ENCODE measurements at regions not wholly inside any gene's neighbourhood (a gene's known extent, or its start where the extent isn't known, plus 50 kb on each side); places are given as distances from the start of the nearest gene placed in this dataset.

DNA sequence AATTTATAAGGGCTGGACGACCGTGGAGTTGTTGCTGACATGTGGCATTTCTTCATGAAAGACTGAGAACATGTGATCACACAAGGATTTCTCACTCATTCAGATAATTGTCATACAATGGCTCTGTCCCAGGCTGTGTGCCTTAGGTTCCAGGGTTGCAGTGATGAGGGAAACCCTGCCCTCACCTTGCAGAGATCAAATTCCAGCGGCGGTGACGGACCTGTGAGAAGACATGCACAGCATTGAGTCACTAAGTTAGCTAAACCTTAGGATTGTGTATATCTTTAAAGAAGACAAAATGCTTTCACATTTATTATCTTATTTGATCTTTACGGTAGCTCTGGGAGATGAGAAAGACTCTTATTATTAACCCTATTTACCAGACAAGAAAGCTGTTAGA, 1029.1 kb downstream of the BCL11B start:
- no peak for DNase-seq (ENCODE audit: low spot score in 2 of 2)
- intact Hi-C loops (cut with DNase I; ENCODE audit: low total_unique reads), result no loop called here
- TF ChIP-seq POLR2A (IDR thresholded peaks at IDR 0.05) (no peak), POLR2AphosphoS5 (IDR thresholded peaks at IDR 0.05) (no peak)
- TF ChIP-seq, protein P1, sequence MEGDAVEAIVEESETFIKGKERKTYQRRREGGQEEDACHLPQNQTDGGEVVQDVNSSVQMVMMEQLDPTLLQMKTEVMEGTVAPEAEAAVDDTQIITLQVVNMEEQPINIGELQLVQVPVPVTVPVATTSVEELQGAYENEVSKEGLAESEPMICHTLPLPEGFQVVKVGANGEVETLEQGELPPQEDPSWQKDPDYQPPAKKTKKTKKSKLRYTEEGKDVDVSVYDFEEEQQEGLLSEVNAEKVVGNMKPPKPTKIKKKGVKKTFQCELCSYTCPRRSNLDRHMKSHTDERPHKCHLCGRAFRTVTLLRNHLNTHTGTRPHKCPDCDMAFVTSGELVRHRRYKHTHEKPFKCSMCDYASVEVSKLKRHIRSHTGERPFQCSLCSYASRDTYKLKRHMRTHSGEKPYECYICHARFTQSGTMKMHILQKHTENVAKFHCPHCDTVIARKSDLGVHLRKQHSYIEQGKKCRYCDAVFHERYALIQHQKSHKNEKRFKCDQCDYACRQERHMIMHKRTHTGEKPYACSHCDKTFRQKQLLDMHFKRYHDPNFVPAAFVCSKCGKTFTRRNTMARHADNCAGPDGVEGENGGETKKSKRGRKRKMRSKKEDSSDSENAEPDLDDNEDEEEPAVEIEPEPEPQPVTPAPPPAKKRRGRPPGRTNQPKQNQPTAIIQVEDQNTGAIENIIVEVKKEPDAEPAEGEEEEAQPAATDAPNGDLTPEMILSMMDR (IDR thresholded peaks at IDR 0.05), result no peak
- no peak overlapping the region for H3K4me3 ChIP-seq
- no peak overlapping the region for H3K27ac ChIP-seq
- H3K9me3 ChIP-seq, result no peaks in the 10 kb centered on the region
- no peaks in the 10 kb centered on the region for H3K4me1 ChIP-seq
- H3K27me3 ChIP-seq, result no peaks in the 10 kb centered on the region
- no peaks in the 10 kb centered on the region for H3K36me3 ChIP-seq

DNA sequence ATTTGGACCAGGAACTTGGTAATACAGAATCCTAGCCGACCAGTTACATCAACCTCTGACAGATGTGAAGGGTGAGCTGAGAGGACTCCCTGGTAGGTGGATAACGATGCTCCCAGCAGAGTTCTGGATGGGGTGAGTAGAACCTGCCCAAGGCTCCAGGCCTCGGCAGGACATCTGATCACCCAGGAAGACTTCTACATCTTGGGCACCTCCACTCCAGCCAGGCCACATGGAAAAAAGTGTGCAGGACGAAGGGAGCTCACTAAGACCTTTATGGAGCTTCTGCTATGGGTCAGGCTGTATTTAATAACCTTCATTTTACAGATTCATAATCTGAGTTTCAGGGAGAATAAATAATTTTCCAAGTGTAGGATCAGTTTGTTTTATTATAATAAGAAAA, 1028.7 kb downstream of the BCL11B start:
- no peaks in the 10 kb centered on the region for H3K4me1 ChIP-seq
- no peak for DNase-seq (ENCODE audit: low spot score in 2 of 2)
- no peaks in the 10 kb centered on the region for H3K9me3 ChIP-seq
- H3K4me3 ChIP-seq, result no peak overlapping the region
- TF ChIP-seq POLR2A (IDR thresholded peaks at IDR 0.05) (no peak), POLR2AphosphoS5 (IDR thresholded peaks at IDR 0.05) (no peak)
- TF ChIP-seq, protein P1 (IDR thresholded peaks at IDR 0.05), result no peak
- H3K27me3 ChIP-seq, result no peaks in the 10 kb centered on the region
- intact Hi-C loops (cut with DNase I; ENCODE audit: low total_unique reads), result no loop called here
- no peak overlapping the region for H3K27ac ChIP-seq
- H3K36me3 ChIP-seq, result no peaks in the 10 kb centered on the region

DNA sequence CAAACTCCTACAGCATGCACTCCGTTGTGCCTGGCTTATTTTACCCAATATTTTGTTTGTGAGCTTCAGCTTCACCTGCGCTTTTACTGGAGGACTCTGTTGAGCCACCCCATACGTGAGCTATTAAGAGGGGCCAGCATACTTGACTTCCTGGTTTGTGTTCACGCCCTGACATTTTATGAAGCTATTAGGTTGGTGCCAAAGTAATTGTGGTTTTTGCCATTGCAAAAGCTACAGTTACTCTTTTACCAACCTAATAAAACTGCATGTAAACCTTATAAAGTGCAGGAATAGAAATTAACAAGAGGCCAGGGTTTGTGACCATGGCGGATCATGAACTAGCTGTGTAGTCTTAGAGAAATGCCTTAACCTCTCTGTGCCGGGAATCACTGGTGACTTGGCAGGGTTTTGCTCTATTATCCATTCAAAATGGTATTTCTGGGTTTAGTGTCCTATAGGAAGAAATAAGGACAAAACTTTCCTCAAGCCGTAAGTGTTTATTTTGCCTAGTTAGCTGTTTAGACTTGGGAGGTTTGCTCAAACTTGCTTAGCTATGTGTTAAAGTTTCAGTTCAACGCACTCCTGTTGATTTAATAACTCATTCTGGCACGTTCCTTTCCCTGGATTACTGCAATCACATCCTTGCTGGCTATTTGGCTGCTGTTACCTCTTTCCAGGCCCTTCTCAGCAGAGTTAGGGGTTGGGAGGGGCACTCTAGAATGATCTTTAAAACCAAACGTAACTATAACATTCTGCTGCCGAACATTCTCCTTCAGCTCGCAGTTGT, 1027.6 kb downstream of the BCL11B start:
- no peak overlapping the region for H3K4me3 ChIP-seq
- H3K27me3 ChIP-seq, result no peaks in the 10 kb centered on the region
- no peak overlapping the region for H3K27ac ChIP-seq
- intact Hi-C loops (cut with DNase I; ENCODE audit: low total_unique reads), result no loop called here
- no peak for TF ChIP-seq POLR2AphosphoS5 (IDR thresholded peaks at IDR 0.05)
- TF ChIP-seq POLR2A (IDR thresholded peaks at IDR 0.05), result no peak
- TF ChIP-seq, protein P1 (IDR thresholded peaks at IDR 0.05), result no peak
- H3K9me3 ChIP-seq, result no peaks in the 10 kb centered on the region
- H3K4me1 ChIP-seq, result no peaks in the 10 kb centered on the region
- DNase-seq (ENCODE audit: low spot score in 2 of 2), result no peak
- no peaks in the 10 kb centered on the region for H3K36me3 ChIP-seq

DNA sequence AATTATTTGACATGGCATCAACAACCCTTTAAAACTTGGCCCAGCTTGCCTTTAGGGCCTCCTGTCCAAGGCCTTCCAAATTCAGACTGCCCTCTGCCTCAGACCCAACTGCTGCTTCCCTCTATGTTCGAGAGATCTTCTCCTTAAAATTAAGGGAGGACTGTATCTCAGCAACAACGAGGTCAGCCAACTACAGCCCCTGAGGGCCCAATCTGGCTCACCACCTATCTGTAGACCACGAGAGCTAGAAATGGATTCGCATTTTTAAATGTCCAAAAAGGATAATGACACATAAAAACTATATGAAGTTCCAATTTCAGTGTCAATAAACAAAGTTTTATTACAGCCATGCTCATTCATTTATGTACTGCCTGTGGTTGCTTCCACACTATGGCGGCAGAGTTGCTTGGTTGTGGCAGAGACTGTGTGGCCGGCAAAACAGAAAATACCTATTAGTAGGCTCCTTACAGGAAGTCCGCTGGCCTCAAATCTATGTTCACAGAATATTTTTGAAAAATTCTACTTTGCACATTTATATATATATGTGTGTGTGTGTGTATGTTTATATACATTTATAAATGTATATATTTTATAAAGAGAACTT, 1026.9 kb downstream of the BCL11B start:
- no peak for DNase-seq (ENCODE audit: low spot score in 2 of 2)
- intact Hi-C loops (cut with DNase I; ENCODE audit: low total_unique reads), result no loop called here
- H3K27ac ChIP-seq, result no peak overlapping the region
- no peaks in the 10 kb centered on the region for H3K9me3 ChIP-seq
- no peak for TF ChIP-seq POLR2A (IDR thresholded peaks at IDR 0.05)
- TF ChIP-seq POLR2AphosphoS5 (IDR thresholded peaks at IDR 0.05), result no peak
- TF ChIP-seq, protein P1 (IDR thresholded peaks at IDR 0.05), result no peak
- no peaks in the 10 kb centered on the region for H3K4me1 ChIP-seq
- H3K4me3 ChIP-seq, result no peak overlapping the region
- H3K36me3 ChIP-seq, result no peaks in the 10 kb centered on the region
- H3K27me3 ChIP-seq, result no peaks in the 10 kb centered on the region

DNA sequence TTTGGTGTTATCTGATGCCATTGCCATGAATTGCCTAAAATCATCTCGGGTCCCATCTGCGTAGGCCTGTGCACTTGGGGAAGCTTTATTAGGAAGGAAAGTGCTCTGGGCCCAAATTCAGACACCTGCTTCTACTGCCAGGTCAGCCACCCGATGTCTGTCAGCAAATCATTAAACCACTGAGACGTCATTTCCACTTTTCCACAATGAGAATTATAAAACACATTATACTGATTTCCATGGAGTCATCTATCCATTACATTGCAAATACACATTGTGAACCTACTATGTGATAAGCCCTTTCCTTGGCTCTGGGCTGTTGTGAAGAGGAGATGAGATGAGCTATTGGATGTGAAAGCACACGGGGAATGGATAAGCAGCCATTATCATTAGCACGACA, 1022.9 kb downstream of the BCL11B start:
- no peak for TF ChIP-seq POLR2AphosphoS5 (IDR thresholded peaks at IDR 0.05)
- no peak for TF ChIP-seq POLR2A (IDR thresholded peaks at IDR 0.05)
- TF ChIP-seq, protein P1 (IDR thresholded peaks at IDR 0.05), result no peak
- H3K4me3 ChIP-seq, result no peak overlapping the region
- no peaks in the 10 kb centered on the region for H3K4me1 ChIP-seq
- no peak overlapping the region for H3K27ac ChIP-seq
- H3K36me3 ChIP-seq, result no peaks in the 10 kb centered on the region
- intact Hi-C loops (cut with DNase I; ENCODE audit: low total_unique reads), result no loop called here
- no peaks in the 10 kb centered on the region for H3K9me3 ChIP-seq
- DNase-seq (ENCODE audit: low spot score in 2 of 2), result no peak
- H3K27me3 ChIP-seq, result no peaks in the 10 kb centered on the region

Measured in breast epithelium (tissue), 4 donors.